H54 (cell line): ENCODE measurements at regions not wholly inside any gene's neighbourhood (a gene's known extent, or its start where the extent isn't known, plus 50 kb on each side); places are given as distances from the start of the nearest gene placed in this dataset.
A peak's percentile ranks its signal among the peaks of the same experiment; 100 is the strongest.
"Not testable (repeated sequence)": the region's sequence is repeated elsewhere in the genome, so short reads cannot be mapped to it uniquely, and the experiment has no call there.

Experiments used
- DNase-seq: peaks from one replicate; pipeline ENCODE4 v3.0.0; 2011; ENCODE audit warnings: low spot score, mixed read lengths; ENCODE audit not compliant: insufficient read length
- FAIRE-seq: peaks from 3 replicates; lab custom pipeline; 2011; peaks lifted over from hg19 to GRCh38; lab: Jason Lieb, UNC
- POLR2A ChIP-seq: IDR thresholded peaks from 2 replicates; pipeline ENCODE4 v1.6.1; 2011; ENCODE audit warnings: low read depth, mild to moderate bottlenecking, low read length

DNA sequence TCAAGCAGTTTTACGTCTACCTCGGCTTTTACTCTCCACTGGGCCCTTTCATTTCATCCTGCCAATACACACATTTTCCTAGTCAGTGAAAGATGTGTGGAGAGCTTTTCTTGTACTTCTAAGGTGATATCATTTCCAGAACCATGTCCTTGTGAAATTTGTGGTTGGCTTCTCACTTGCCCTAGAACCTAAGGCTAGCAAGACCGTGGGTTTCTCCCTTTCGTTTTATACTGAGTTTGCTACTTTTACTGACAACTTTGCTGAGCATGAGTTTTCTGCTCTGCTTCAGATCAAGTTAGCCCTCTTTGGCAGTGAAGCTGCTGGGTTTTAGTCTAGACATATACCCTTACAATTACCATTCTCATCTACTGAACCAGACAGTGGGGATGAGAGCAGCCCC is 95.7 kb upstream of the FRMPD4 start:
- TF ChIP-seq POLR2A, result no peak
- DNase-seq, result no peak
- no peak for FAIRE-seq

DNA sequence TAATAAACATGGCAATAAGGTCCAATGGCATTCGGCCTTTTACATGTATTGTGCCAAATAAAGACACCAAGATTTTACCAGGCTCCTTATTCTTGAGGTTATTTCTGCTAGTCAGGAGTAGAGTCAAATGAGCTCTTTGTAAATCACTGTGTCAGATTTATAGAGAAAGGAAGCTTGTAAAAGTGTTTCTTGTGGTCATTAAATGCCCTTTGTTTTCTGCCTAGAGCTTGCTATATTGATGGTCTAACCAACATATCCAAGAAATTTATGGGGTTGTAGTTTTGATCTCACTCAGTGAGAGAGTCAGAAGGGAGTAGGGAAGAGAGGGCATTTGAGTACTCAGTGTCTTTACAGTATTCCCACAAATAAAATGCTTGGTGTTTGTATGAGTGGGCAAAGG is 86.2 kb upstream of the FRMPD4 start:
- DNase-seq, result no peak
- no peak for TF ChIP-seq POLR2A
- no peak for FAIRE-seq

DNA sequence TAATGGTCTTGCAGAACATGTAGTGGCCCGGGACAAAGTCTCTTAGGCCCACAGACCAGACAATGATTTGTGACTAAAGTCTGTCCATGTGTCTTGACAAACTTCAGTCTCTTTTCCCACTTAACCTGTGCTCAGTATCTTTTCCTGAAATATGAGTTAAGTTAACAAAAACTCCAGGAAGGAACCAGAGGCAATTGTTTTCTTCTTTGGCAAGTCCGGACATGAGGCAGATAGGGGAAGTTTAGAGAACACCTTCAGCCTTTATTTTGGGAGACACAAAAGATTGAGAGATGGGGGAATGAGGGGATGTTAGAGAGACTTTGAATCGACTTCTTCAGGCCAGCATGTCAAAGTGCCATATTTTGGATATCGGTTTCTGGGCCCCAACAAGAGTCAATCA is 80.2 kb upstream of the FRMPD4 start:
- FAIRE-seq (no peak), DNase-seq (no peak)
- TF ChIP-seq POLR2A, result no peak

DNA sequence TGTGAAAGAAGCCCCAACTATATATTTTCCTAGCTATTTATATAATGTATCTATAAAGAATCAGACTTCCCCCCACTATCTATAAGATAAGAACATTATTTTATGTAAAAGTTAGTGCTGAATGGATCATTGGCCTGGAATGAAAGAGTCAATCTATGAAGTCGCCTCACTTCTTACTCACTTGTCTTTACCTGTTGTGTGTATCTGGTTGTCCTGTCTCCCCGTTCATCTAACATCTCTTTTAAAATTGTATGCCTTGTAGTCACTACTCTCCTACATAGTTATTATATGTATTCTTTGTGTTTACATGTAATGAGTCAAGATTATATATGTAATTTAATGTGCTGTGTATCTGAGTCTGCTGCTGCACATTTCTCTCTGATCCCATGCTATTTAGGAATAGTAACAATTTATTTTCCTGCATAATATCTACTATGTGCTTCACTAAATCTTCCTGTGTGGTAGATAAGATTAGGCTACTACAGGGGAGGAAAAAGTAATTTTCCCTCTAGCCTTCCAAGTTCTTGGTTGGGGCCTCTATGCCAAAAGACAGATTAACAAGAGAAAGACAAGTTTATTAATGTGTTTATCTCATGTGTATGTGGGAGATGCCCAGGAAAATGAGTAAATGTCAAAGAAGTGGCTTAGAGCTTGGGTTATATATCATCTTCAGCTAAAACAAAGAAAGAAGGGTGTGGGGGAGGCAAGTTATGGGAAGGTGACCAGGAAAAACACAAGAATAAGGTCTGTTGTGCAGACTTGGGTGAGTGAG is 77.6 kb upstream of the FRMPD4 start:
- no peak for DNase-seq
- FAIRE-seq, result no peak
- TF ChIP-seq POLR2A, result no peak

DNA sequence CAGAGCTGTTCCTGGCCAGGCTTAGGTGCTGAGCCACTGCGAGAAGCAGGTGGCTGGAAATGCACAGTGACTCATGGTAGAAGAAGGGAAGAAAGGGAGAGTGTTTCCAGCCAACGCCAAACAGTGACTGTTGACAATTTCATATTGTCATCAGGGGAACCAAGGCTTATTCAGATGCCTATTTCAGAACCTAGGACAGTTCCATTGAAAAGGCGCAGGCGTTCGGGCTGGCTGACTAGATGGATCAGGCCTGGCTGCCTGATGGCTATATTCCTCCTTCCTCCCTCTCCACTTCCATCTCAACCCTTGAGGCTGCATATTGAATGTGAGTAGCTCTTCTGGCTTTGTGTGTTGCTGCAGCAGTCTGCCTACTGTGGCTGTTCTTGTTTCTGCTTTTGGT is 73.0 kb upstream of the FRMPD4 start:
- DNase-seq (no peak), FAIRE-seq (no peak)
- TF ChIP-seq POLR2A, result no peak

DNA sequence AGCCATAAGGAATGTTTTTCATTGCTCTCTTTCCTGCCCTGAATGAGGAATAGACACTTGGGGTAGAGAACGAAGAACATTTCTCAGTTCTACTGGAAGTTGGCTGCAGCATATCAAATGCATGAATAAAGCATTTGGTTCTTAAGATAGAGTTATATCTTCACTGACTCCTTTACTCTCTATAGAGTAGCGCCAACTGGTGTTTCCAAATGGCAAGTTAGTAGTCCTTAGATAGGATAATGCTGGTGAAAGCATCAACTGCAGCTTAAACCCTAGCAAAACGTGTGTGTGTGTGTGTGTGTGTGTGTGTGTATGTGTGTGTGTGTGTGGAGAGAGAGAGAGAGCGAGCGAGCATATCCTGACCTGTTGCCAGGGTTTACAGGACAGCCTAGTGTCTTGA is 62.2 kb upstream of the FRMPD4 start:
- FAIRE-seq, result no peak
- no peak for DNase-seq
- no peak for TF ChIP-seq POLR2A

DNA sequence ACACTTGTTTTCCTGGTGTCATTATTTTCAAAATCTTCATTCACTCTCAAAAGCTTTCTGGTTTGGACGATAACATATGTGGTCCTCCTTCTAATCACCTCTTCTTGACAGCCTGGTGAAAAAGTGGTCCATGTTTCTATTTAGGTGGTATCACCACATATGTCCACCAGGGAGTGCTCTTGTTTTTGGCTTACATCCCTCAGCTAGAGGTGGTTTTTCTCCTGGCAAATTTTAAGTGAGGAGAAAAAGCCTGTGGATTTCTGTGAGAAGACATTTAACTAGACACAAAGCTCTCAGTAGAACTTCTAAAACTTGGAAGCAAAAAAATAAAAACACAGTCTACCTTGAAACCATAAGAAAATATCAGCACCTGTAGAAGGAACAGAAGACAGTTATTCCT is 58.0 kb upstream of the FRMPD4 start:
- no peak for TF ChIP-seq POLR2A
- DNase-seq (peak; percentile 1), FAIRE-seq (no peak)

DNA sequence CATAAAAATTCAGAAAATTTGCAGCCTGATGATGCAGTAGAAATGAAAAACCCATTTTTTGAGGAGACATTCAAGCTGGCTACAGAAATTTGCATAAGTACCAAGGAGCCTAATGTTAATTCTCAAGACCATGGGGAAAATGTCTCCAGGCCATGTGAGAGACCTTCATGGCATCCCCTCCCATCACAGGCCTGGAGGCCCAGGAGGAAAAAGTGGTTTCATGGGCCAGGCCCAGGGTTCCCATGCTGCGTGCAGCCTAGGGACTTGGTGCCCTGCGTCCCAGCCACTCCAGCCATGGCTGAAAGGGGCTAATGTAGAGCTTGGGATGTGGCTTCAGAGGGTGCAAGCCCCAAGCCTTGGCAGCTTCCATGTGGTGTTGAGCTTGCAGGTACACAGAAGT is 55.3 kb upstream of the FRMPD4 start:
- not testable (repeated sequence) for DNase-seq, FAIRE-seq
